ENCODE measurements at regions not wholly inside any gene's neighbourhood (a gene's known extent, or its start where the extent isn't known, plus 50 kb on each side); places are given as distances from the start of the nearest gene placed in this dataset.
"Not testable (repeated sequence)": the region's sequence is repeated elsewhere in the genome, so short reads cannot be mapped to it uniquely, and the experiment has no call there.

- H3K4me3 ChIP-seq (ENCODE audit: low read length): no peak overlapping the region
- no peak for TF ChIP-seq EZH2phosphoT487 (IDR thresholded peaks at IDR 0.05; ENCODE audit: low read depth)
- no peak for TF ChIP-seq CTCF (IDR thresholded peaks at IDR 0.05; ENCODE audit: low read depth, low read length)
Measured at GRCh38 chr2:187180529-187180928, 267.5 kb downstream of the CALCRL start.

GRCh38 chr2:187178876-187179275, 269.2 kb downstream of the CALCRL start:
- not testable (repeated sequence) for H3K4me2 ChIP-seq (ENCODE audit: low read length); H3K79me2 ChIP-seq (ENCODE audit: low read length); H3K36me3 ChIP-seq (replicated peaks; ENCODE audit: low read depth, low read length); H3K9ac ChIP-seq (ENCODE audit: low read length); H4K20me1 ChIP-seq (ENCODE audit: insufficient read depth, low read length); H2AFZ ChIP-seq (ENCODE audit: low read depth, low read length); H3K27ac ChIP-seq (ENCODE audit: low read length); H3K4me3 ChIP-seq (ENCODE audit: low read length); H3K9me3 ChIP-seq (ENCODE audit: insufficient read depth, low read length); H3K4me1 ChIP-seq (ENCODE audit: low read length); H3K27me3 ChIP-seq (ENCODE audit: low read depth, low read length)

More at GRCh38 chr2:187180529-187180928, 267.5 kb downstream of the CALCRL start:
- Histone ChIP-seq H3K4me2 (ENCODE audit: low read length) (no peak overlapping the region), H3K27me3 (ENCODE audit: low read depth, low read length) (no peaks in the 10 kb centered on the region), H3K4me1 (ENCODE audit: low read length) (no peaks in the 10 kb centered on the region), H4K20me1 (ENCODE audit: insufficient read depth, low read length) (no peaks in the 10 kb centered on the region), H3K9me3 (ENCODE audit: insufficient read depth, low read length) (no peaks in the 10 kb centered on the region), H3K79me2 (ENCODE audit: low read length) (no peaks in the 10 kb centered on the region), H3K27ac (ENCODE audit: low read length) (no peak overlapping the region), H2AFZ (ENCODE audit: low read depth, low read length) (no peak overlapping the region), H3K9ac (ENCODE audit: low read length) (no peak overlapping the region), H3K36me3 (replicated peaks; ENCODE audit: low read depth, low read length) (no peaks in the 10 kb centered on the region)

- no peaks in the 10 kb centered on the region for H4K20me1 ChIP-seq (ENCODE audit: insufficient read depth, low read length)
Measured at GRCh38 chr2:187177253-187177652, 270.8 kb downstream of the CALCRL start.

GRCh38 chr2:187174582-187174981, 273.5 kb downstream of the CALCRL start:
- no peaks in the 10 kb centered on the region for H3K36me3 ChIP-seq (replicated peaks; ENCODE audit: low read depth, low read length)
- TF ChIP-seq CTCF (IDR thresholded peaks at IDR 0.05; ENCODE audit: low read depth, low read length) (peak; percentile 44), EZH2phosphoT487 (IDR thresholded peaks at IDR 0.05; ENCODE audit: low read depth) (no peak)
- no peak overlapping the region for H2AFZ ChIP-seq (ENCODE audit: low read depth, low read length)

More at GRCh38 chr2:187177253-187177652, 270.8 kb downstream of the CALCRL start:
- Histone ChIP-seq H3K27ac (ENCODE audit: low read length) (no peak overlapping the region), H3K79me2 (ENCODE audit: low read length) (no peaks in the 10 kb centered on the region), H3K4me2 (ENCODE audit: low read length) (no peak overlapping the region), H2AFZ (ENCODE audit: low read depth, low read length) (no peak overlapping the region), H3K36me3 (replicated peaks; ENCODE audit: low read depth, low read length) (no peaks in the 10 kb centered on the region), H3K4me1 (ENCODE audit: low read length) (no peaks in the 10 kb centered on the region), H3K4me3 (ENCODE audit: low read length) (no peak overlapping the region), H3K9ac (ENCODE audit: low read length) (no peak overlapping the region), H3K27me3 (ENCODE audit: low read depth, low read length) (no peaks in the 10 kb centered on the region), H3K9me3 (ENCODE audit: insufficient read depth, low read length) (no peaks in the 10 kb centered on the region)
- TF ChIP-seq CTCF (IDR thresholded peaks at IDR 0.05; ENCODE audit: low read depth, low read length) (no peak), EZH2phosphoT487 (IDR thresholded peaks at IDR 0.05; ENCODE audit: low read depth) (no peak)

GRCh38 chr2:187171318-187171717, 276.7 kb downstream of the CALCRL start:
- no peaks in the 10 kb centered on the region for H3K9me3 ChIP-seq (ENCODE audit: insufficient read depth, low read length)
- H2AFZ ChIP-seq (ENCODE audit: low read depth, low read length): no peak overlapping the region
- no peak overlapping the region for H3K9ac ChIP-seq (ENCODE audit: low read length)
- no peaks in the 10 kb centered on the region for H3K36me3 ChIP-seq (replicated peaks; ENCODE audit: low read depth, low read length)
- no peaks in the 10 kb centered on the region for H4K20me1 ChIP-seq (ENCODE audit: insufficient read depth, low read length)
- no peak overlapping the region for H3K27ac ChIP-seq (ENCODE audit: low read length)
- H3K79me2 ChIP-seq (ENCODE audit: low read length): no peaks in the 10 kb centered on the region
- TF ChIP-seq EZH2phosphoT487 (IDR thresholded peaks at IDR 0.05; ENCODE audit: low read depth): no peak
- no peak for TF ChIP-seq CTCF (IDR thresholded peaks at IDR 0.05; ENCODE audit: low read depth, low read length)
- peak overlapping the region; percentile 25; the same call in 1 of the 2 replicates for H3K4me2 ChIP-seq (ENCODE audit: low read length)
- H3K27me3 ChIP-seq (ENCODE audit: low read depth, low read length): no peaks in the 10 kb centered on the region
- H3K4me1 ChIP-seq (ENCODE audit: low read length): peaks cover 26% of the 10 kb centered on the region
- no peak overlapping the region for H3K4me3 ChIP-seq (ENCODE audit: low read length)

More at GRCh38 chr2:187174582-187174981, 273.5 kb downstream of the CALCRL start:
- Histone ChIP-seq H3K4me1 (ENCODE audit: low read length) (peaks cover 14% of the 10 kb centered on the region), H3K9me3 (ENCODE audit: insufficient read depth, low read length) (no peaks in the 10 kb centered on the region), H4K20me1 (ENCODE audit: insufficient read depth, low read length) (no peaks in the 10 kb centered on the region), H3K79me2 (ENCODE audit: low read length) (no peaks in the 10 kb centered on the region), H3K9ac (ENCODE audit: low read length) (no peak overlapping the region), H3K4me2 (ENCODE audit: low read length) (no peak overlapping the region), H3K27me3 (ENCODE audit: low read depth, low read length) (no peaks in the 10 kb centered on the region), H3K4me3 (ENCODE audit: low read length) (no peak overlapping the region), H3K27ac (ENCODE audit: low read length) (no peak overlapping the region)

Data from OCI-LY3 (cell line).